ENCODE measurements at regions not wholly inside any gene's neighbourhood (a gene's known extent, or its start where the extent isn't known, plus 50 kb on each side); places are given as distances from the start of the nearest gene placed in this dataset.
"Not testable (repeated sequence)": the region's sequence is repeated elsewhere in the genome, so short reads cannot be mapped to it uniquely, and the experiment has no call there.

- TF ChIP-seq POLR2A, CTCF (IDR thresholded peaks at IDR 0.05): not testable (repeated sequence)
These were observed 66.3 kb downstream of the FAM72B start for GRCh38 chr1:121117622-121118479.
